ENCODE measurements at regions not wholly inside any gene's neighbourhood (a gene's known extent, or its start where the extent isn't known, plus 50 kb on each side); places are given as distances from the start of the nearest gene placed in this dataset.

- DNase-seq (ENCODE audit: low spot score) = no peak
Measured at GRCh38 chr1:38719880-38720279, 139.7 kb downstream of the RRAGC start.

- no peak for DNase-seq (ENCODE audit: low spot score)
Measured at GRCh38 chr1:38718031-38718430, 141.5 kb downstream of the RRAGC start.

GRCh38 chr1:38716229-38716628 is 143.3 kb downstream of the RRAGC start:
- DNase-seq (ENCODE audit: low spot score) = no peak

DNA sequence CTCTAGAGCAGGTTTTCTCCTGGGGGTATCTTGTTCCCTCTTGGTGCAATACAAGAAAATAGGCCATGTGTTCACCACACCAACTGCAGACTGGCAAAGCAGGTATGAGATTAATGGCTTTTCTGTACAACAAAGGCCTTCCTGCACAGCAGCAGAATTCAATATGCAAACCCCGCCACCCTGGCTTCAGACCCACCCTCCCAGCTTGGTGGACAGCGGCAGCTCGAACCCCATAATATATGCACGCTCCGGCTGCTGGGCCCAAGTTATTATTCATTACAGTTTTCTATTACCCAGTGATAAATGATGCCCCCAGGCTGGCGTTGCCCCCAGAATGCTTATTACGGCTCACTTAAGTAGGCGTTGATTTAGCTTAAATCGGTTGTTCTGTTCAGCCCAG is 144.2 kb downstream of the RRAGC start:
- no peak for DNase-seq (ENCODE audit: low spot score)

GRCh38 chr1:38712046-38712445 is 147.5 kb downstream of the RRAGC start:
- DNase-seq (ENCODE audit: low spot score) = no peak

DNA sequence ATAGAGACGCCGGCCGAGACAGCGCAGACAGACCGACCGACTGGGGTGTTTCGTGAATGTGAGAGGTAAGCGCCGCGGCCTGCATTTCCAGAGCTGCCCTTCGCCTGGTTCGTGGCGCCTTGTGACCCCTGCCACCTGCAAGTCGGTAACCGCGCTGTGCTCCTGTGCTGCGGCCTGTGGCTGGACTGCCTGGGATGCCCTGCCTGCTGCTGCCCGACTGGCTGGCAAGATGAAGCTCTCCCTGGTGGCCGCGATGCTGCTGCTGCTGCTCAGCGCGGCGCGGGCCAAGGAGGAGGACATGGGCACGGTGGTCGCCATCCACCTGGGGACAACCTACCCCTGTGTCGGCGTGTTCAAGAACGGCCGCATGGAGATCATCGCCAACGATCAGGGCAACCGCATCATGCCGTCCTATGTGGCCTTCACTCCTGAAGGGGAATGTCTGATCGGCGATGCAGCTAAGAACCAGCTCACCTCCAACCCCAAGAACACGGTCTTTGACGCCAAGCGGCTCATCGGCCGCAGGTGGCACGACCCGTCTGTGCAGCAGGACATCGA is 150.8 kb downstream of the RRAGC start:
- DNase-seq (ENCODE audit: low spot score) = no peak

DNA sequence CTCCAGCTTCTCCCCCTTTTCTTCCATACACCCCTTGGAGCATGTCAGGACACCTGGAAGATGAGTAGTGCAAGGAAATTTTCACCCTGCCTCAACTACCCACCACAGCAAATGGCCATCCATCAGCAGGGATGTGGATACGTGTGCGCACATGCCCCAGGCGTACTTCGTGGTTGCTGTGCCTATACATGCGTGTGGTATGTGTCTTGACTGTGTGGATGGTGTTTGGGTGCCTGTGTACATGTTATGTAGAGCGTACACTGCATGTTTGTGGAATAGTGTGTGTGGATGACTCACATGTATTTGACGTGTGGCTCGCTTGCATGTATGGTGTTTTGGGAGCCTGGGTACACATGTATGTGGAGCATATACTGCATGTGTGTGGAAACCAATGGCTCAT is 158.5 kb downstream of the RRAGC start:
- DNase-seq (ENCODE audit: low spot score) = no peak

DNA sequence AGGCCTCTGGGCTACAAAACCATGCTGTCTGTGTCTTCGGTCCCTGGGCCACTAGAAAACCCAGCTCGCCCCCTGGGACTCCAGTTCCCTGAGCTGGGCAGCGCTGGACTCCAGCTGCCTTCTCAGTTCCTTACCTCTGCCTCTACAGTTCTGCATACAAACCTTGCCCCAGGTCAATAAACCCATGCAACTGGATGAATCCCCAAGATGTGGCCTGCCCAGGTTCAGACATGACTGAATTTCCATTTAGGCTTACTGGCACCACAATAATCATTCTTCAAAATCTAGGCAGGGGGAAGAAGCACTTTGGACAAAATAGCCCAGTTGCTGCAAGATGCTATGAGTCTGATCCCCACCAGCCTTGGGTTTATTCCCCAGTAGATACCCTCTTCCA is 159.5 kb downstream of the RRAGC start:
- no peak for DNase-seq (ENCODE audit: low spot score)

- no peak for DNase-seq (ENCODE audit: low spot score)
Measured at GRCh38 chr1:38699330-38700076, 160.1 kb downstream of the RRAGC start.

GRCh38 chr1:38697387-38697786 is 162.2 kb downstream of the RRAGC start:
- no peak for DNase-seq (ENCODE audit: low spot score)

GRCh38 chr1:38696371-38696770 is 163.2 kb downstream of the RRAGC start:
- DNase-seq (ENCODE audit: low spot score) = no peak

DNA sequence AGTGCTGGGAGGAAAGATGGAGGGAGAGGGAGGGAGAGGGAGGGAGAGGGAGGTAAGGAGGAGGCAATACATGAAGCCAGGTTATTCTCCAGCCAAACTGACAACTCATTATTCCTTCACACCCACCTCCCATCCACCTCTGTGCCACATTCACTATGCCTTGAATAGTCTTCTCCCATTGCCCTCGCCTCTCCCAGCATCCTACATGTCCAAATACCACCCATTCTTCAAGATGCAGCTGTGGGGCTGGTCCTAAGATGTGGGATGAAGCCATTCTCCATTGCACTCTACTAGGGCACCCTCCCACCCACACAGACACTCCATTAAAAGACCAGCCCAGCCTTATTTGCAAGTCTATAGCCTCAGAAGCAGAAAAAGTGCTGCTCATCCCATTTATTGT is 165.8 kb downstream of the RRAGC start:
- DNase-seq (ENCODE audit: low spot score) = no peak

GRCh38 chr1:38693031-38693430 is 166.5 kb downstream of the RRAGC start:
- DNase-seq (ENCODE audit: low spot score) = no peak

DNA sequence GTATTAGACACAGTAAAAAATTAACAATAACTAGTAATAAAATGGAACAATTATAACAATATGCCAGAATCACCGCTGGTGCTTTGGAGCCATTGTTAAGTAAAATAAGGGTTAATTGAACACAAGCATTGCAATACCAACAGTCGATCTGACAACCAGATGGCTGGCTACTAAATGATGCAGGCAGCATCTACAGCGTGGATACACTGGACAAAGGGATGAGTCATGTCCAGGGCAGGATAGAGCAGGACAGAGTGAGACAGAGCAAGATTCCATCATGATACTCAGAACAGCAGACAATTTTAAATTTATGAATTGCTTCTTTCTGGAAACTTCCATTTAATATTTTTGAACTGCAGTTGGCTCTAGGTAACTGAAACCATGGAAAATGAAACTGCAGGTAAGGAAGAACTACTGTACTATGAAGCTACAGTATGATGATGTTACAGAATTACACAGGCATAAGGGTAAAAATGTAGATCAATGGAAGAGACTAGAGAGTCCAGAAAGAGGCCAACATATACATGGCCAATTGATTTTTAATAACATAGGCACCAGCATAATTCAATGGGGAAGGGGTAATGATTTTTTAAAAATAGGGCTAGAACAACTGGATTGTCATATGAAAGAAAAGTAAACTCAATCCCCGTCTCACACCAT is 168.7 kb downstream of the RRAGC start:
- DNase-seq (ENCODE audit: low spot score) = no peak

DNA sequence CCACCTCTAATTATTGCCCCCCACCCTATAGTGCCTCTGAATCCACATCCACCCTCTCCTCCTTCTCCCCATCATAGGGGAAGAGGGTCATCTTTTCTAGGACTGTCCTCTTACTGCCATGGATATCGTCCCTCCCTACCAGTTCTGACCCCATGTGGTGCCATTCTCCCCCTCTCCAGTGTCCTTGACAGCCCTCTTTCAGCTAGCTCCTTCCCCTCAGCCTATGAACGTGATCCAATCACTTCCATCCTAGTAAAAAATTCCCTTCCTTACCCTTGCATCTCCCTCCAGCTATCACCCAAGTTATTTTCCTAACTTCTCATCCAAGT is 172.7 kb downstream of the RRAGC start:
- no peak for DNase-seq (ENCODE audit: low spot score)

DNA sequence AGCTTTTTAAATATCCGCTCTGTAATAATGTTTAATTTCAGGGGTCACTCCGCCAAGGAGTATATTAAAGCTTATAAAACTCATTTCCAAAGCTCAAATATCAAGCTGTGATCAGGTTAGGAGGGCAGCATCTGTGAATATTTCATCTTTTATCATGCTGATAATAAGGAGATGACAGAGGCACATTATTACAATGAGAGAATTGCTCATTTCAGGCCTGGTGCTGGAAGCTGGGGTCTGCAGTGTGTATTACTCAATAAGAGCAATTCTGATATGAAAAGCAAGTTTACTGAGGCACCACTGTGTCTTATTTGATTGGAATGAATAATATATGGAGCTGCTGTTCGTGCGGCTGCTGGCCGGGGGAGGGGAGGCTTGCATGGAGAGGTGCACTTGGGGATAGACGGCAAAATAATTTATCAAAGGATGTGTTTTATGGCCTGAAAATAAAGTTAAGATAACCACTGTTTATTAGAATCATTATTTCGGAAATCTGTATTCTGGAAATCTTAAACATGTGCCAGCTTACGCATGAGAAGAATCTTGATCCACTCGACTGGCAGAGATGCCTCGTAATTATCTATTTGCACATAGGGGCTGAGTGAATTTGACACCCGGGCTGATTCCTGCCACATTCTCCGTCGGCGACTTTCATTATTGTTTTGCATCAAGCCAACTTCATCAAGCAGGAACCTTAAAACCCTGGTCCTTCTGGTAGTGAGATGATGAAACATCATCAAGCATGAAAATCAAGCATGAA is 173.2 kb downstream of the RRAGC start:
- DNase-seq (ENCODE audit: low spot score) = no peak

- DNase-seq (ENCODE audit: low spot score) = no peak
Measured at GRCh38 chr1:38685388-38685787, 174.2 kb downstream of the RRAGC start.

GRCh38 chr1:38680801-38681510 is 178.6 kb downstream of the RRAGC start:
- no peak for DNase-seq (ENCODE audit: low spot score)

GRCh38 chr1:38677756-38678155 is 181.8 kb downstream of the RRAGC start:
- DNase-seq (ENCODE audit: low spot score) = no peak

DNA sequence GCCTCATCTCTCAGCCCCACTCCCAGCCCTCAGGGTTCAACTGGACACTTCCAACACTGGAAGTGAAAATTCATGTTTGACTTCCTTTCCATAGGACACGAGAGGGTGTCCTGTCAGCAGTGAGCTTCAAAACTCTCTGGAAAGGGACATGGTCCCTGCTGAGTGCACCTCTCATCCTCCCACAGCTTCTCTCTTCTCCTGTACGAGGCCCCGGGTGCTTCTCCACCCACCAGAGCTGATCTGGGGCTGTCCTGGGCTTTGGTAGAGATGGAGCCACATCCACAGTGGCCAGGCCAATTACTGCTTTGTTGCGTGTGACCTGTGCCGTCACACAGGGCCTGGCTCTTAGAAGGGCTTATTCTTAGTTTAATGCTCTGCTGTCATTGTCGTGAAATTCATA is 182.3 kb downstream of the RRAGC start:
- DNase-seq (ENCODE audit: low spot score) = no peak

DNA sequence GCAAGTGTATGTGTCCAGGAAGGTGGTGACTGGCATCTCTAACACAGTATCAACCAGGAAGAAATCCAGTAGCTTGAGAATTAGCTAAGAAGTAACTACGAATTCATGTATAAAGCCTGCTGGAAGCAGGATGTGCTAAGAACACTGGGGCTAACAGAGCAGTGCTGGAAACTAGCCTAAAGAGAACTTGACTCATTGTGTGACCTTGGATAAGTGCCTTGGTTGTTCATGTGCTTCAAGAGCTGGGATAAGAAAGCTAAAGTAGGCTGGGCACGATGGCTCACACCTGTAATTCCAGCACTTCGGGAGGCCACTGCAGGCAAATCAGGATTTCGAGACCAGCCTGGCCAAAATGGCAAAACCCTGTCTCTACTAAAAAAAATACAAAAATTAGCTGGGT is 186.9 kb downstream of the RRAGC start:
- no peak for DNase-seq (ENCODE audit: low spot score)

GRCh38 chr1:38671221-38671620 is 188.4 kb downstream of the RRAGC start:
- no peak for DNase-seq (ENCODE audit: low spot score)

Measured in umbilical cord (tissue), 1 donor.